GM20431 (cell line): ENCODE measurements at regions not wholly inside any gene's neighbourhood (a gene's known extent, or its start where the extent isn't known, plus 50 kb on each side); places are given as distances from the start of the nearest gene placed in this dataset.
"Not testable (repeated sequence)": the region's sequence is repeated elsewhere in the genome, so short reads cannot be mapped to it uniquely, and the experiment has no call there.

Source experiments
- in situ Hi-C: fragments of 300-500 bp; cut with MseI, MboI; formaldehyde crosslinking; loops from one replicate; pipeline ENCODE4 v1.15.0; 2020; ENCODE audit warnings: low sequenced_read_pairs; ENCODE audit not compliant: unreplicated experiment

DNA sequence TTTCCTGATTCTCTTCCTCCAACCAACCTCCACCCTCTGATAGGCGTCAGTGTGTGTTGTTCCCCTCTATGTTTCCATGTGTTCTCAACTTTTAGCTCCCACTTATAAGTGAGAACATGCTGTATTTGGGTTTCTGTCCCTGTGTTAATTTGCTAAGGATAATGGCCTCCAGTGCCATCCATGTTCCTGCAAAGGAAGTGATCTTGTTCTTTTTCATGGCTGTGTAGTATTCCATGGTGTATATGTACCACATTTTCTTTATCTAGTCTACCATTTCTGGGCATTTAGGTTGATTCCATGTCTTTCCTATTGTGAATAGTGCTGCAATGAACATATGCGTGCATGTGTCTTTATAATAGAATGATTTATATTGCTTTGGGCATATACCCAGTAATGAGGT is 107.1 kb upstream of the CPHXL start:
- in situ Hi-C loops, result not testable (repeated sequence)

DNA sequence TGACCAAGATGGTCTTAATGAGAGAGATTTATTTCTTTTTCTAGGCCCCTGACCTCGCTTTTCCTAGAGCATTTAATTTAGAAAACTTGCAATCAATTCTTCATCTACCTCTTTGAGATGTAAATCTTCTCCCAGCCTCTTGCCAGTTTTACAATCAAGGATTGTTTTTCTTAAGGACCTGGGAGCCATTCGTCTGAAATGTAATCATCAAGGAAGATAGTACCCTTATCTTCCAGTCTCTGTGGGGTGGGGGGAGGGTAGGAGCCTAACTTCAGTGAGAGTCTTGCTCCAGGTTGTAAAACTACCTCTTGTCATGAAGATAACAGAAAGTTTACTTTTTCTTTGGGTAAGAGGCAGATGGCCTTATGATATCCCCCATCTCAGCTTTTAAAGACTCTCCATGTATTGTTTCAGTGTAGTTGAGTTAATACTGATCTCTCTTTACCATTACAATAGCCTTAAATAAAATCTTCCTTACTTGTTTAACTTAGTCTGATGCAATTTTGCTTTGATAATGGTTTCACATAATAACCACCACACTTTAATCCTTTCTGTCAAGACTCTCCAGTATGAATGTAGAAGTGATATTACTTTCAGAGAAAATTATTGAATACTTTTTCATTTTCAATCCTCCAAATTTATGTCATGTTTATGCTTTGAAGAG is 110.2 kb upstream of the CPHXL start:
- in situ Hi-C loops, result no loop called here

GRCh38 chr16:75837264-75837663 is 111.0 kb upstream of the CPHXL start:
- in situ Hi-C loops, result no loop called here

DNA sequence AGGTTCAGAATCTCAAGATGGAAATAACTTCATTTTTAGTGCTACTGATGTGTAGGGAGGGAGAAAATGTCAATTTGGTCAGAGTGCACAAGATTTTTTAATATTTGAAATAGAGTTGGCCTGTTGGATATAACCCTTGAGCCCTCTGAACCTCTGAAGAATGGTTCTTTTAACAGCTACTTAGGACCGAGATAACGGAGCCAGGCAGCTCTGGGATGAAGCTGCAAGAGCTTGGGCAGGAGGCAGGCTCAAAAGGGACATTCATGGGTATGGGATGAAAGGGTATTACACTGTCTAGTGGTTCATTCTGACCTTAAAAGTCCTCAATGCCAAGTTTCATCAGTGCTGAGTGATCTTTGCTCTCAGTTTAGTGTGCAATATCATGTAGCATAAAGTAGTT is 111.4 kb upstream of the CPHXL start:
- in situ Hi-C loops, result no loop called here

- in situ Hi-C loops, result no loop called here
Measured at GRCh38 chr16:75841517-75841916, 115.2 kb upstream of the CPHXL start.

- in situ Hi-C loops, result no loop called here
Measured at GRCh38 chr16:75847172-75847571, 120.9 kb upstream of the CPHXL start.

- in situ Hi-C loops, result no loop called here
Measured at GRCh38 chr16:75854152-75854551, 127.9 kb upstream of the CPHXL start.

DNA sequence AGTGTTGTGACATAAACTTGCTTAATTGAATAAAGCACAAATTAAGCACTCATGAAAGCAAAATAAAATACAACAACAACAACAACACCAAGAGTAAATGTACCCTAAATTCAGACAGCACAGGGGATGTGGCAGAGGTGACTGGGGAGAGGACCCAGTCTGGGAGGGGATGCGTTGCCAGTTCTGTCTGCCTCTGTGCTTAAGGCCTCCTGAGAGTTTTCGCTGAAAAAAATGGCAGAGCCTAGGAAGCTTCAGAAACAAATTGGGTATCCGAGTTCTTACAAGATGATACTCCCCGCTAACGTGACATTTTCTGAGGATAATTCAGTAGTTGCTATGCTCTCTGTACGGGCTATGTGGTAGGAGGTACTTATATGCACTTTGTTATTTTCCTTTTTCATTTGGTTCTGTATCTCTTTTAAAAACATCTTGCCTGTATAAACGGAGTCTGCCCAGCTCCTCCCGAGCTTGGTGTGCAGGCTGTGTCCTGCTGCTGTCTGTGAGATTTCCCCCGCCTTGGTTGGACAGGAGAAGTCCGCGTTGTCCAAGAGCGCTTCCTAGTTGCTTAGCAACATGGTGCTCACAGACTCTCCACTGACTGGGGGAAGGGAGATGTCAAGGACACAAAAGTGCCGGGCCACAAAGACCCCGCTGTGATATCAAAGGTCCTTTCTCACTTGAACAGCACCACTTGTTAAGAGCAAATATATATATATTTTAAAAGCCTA is 134.2 kb upstream of the CPHXL start:
- in situ Hi-C loops, result no loop called here

DNA sequence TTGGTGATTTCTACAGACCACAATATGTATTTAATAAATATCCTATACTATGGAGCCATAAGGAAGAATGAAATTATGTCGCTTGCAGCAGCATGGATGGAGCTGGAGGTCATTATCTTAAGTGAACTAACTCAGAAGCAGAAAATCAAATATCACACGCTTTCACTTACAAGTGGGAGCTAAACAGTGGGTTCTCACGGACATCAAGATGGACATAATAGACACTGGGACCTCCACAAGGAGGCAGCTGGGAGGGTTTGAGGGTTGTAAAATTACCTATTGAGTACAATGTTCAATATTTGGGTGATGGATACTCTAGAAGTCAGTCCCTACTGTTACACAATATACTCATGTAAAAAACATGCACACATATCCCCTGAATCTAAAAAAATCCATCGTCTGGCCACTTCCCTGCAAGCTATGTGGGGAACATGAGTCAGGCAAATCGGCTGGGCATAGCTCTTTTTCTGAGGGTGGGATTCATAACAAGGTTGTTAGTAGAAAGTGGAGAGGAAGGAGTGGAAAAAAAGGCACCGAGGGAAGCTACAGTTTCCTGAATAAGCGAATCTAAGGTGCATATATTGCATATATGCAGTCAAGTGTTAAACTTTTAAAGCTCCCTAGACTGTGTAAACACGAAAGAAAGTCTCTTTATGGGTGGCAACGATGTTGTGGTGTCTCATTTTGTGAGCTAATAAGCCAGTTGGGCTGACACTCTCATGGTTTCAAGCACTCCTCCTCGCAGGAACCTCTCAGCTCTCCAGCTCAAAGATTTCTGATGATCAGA is 135.2 kb upstream of the CPHXL start:
- in situ Hi-C loops, result no loop called here

DNA sequence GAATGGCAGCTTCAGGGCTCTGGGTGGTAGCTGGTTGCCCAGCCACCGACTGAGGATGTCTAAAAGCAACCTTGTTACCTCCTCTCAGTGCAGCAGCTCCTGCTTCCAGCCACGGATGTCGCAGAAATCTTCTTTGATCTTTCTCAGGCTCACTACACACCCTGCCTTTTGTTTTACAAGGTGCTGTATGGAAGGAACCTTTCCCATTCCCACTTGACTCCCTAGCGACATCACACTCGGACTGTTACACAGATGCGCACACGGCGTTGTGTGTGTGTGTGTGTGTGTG is 135.8 kb upstream of the CPHXL start:
- in situ Hi-C loops, result no loop called here

DNA sequence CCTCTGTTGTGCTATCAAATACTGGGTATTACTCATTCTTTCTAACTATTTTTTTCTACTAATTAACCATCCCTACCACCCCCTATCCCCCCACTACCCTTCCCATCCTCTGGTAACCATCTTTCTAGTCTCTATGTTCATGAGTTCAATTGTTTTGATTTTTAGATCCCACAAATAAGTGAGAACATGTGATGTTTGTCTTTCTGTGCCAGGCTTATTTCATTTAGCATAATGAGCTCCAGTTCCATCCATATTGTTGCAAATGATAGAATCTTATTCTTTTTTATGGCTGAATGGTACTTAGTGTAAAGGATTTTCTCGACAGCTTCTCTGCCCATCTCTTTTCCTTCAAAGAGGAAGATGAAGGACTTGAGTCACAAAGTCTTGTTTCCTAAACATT is 138.0 kb upstream of the CPHXL start:
- in situ Hi-C loops, result no loop called here

DNA sequence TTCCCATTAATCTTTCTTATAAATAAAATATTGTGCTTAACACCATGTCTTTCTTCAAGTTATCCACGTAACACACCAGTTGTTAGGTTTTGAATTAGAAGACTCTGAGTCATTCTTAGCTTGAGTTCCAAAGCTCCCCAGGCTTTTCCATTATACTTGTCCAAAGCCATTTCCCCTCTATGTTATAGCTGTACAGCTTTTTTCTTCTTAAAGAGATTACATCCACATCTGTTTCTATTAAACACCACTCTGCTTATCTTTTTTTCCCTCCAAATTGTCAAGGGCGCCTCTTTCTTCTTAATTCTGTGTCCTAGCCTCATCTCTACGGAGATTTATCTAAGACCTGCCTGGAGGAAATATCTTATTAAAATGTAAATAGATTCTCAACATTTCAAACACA is 139.4 kb upstream of the CPHXL start:
- in situ Hi-C loops, result no loop called here

- in situ Hi-C loops, result no loop called here
Measured at GRCh38 chr16:75868636-75869632, 142.6 kb upstream of the CPHXL start.

DNA sequence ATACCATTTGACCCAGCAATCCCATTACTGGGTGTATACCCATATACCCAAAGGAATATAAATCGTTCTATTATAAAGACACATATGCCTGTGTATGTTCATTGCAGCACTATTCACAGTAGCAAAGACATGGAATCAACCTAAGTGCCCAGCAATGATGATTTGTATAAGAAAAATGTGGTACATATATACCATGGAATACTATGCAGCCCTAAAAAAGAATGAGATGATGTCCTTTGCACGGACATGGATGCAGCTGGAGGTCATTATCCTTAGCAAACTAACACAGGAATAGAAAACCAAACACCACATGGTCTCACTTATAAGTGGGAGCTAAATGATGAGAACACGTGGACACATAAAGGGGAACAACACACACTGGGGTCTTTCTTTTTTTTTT is 155.0 kb upstream of the CPHXL start:
- in situ Hi-C loops, result not testable (repeated sequence)

GRCh38 chr16:75899163-75899562 is 172.9 kb upstream of the CPHXL start:
- in situ Hi-C loops, result no loop called here

DNA sequence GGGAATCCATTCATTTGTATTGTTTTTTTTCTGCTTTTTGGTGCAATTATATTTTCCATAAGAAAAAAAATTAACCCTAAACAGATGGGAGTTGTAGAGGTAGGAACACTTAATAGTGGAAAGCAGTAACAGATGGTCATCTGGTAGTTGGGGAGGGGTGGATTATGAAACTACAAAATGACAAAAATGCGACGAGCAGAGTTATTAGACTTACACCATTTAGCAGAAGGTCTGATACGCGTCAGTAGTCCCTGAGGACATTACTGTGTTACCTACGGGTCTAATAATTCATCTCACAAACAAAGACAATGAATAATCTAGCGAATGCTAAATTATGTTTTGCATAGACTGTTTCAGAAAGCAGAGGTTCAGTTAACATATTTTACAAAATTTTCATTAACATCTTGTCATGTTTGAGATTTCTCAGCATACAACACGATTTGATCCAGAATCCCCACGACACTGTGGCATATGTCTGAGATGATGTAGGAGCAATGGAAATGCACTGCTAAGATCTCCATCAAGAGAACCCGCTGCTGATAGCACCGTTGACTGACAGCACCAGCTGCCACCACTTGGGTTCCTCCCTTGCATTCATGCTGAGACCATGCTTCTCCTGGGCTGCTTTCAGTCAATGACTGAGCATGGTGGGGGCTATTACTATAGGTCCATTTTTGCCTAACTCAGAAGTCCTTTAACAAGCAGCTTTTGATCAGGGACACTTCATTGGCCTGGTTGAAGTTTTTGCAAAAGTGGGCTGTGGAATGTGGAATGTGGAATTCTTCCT is 182.2 kb upstream of the CPHXL start:
- in situ Hi-C loops, result no loop called here

DNA sequence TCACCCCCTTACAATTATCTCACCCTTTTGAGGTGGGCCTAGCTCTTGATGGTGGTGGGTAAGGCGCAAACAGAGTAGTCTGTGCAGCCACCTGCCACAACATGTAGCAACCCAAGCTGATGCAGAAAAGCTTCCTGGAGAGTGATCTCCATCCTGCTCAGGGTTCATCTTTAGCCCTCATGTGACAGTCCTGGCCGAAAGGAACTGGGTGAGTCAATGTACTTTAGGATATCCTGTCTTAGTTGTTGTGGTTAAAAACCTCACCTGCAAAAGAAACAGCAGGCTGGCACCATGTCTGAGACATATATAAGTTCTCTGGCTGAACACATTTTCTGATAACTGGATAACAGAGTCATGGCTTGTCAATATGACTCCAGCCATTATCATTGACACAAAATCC is 183.5 kb upstream of the CPHXL start:
- in situ Hi-C loops, result no loop called here

DNA sequence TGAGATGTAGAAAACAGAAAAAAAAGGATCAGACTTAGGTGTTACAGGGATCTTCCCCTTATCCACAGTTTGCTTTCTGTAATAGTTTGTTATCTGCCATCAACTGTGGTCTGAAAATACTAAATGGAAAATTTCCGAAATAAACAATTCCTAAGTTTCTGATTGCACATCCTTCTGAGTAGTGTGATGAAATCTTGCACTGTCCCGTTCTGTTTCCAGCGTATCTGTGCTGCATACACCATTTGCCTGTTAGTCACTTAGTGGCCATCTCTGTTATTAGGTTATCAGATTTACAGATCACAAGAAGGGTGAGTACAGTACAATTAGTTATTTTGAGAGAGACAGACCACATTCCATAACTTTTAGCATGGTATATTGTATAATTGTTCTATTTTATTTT is 185.6 kb upstream of the CPHXL start:
- in situ Hi-C loops, result no loop called here

- in situ Hi-C loops, result no loop called here
Measured at GRCh38 chr16:75913958-75914357, 187.7 kb upstream of the CPHXL start.

- in situ Hi-C loops, result no loop called here
Measured at GRCh38 chr16:75916451-75916850, 190.2 kb upstream of the CPHXL start.
